Ammon's horn (tissue), 1 donor: ENCODE measurements at regions not wholly inside any gene's neighbourhood (a gene's known extent, or its start where the extent isn't known, plus 50 kb on each side); places are given as distances from the start of the nearest gene placed in this dataset.
"Not testable (repeated sequence)": the region's sequence is repeated elsewhere in the genome, so short reads cannot be mapped to it uniquely, and the experiment has no call there.

Source experiments
- DNase-seq: peaks from one replicate; pipeline ENCODE4 v3.0.0-alpha.2; 2016; ENCODE audit warnings: low spot score

DNA sequence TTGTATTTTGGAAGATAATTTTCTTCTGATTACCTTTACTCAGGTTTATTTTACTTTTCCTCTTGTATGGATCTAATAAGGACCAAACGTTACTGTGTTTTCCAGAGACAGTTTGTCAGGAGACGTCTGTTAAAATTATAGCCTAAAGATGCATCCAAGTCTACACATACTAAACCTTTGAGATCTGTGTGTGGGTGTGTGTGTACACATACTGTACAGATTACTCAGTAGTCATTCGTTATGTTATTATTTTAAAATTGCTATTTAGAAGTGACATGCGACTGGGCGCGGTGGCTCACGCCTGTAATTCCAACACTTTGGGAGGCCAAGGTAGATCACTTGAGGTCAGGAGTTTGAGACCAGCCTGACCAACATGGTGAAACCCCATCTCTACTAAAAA is 51.6 kb upstream of the CNTLN start:
- no peak for DNase-seq

DNA sequence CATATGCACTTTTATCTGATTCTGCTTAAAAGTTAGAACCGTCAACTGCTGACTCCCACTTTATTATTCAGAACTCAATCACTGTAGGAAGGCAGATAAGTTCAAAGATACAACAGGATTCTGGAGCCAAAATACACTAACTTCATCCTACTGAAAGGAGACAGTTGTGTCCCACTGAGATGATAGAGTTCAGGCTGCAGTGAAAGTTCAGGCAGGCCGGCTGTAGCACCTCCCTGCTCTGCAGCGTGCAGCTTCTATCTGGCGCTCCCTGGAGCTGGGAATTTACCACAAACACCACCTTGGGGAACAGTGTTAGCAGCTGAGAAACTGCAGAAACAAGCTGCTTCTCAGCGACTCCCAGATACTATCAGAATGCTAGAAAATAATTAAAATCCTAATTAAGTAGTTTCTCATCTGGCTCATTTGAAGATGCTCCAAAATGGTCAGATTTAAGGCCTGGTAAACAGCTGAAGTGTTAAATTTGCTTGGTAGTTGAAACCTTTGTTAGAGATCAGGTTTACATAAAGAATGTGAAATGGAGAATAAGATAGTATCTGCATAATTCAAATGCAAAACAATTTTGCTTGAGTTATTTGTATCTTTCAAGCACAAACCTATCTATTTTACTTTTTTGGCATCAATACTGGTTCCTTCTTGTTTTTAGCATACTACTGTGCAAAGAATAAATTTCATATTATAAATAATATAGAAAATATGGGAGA is 52.3 kb upstream of the CNTLN start:
- DNase-seq, result peak; percentile 21

DNA sequence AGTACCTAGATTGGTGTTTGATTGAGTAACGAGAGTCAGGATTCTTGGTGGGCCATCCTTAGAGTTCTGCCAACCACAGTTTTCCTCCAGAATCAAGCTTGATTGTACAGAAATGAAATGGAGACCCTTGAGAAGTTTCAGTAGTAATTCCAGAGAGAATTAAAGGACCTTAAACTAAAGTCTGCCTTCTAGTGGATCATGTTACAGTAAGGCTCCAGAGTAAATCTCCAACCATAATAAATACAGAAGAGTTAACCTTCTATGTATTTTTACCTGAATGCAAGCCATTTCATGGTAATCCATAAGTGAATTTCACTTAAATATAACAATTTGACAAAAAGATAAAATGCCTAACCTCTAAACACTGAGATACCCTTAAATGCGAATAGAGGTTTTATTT is 53.0 kb upstream of the CNTLN start:
- no peak for DNase-seq

GRCh38 chr9:17081351-17081750 is 53.5 kb upstream of the CNTLN start:
- DNase-seq, result no peak

DNA sequence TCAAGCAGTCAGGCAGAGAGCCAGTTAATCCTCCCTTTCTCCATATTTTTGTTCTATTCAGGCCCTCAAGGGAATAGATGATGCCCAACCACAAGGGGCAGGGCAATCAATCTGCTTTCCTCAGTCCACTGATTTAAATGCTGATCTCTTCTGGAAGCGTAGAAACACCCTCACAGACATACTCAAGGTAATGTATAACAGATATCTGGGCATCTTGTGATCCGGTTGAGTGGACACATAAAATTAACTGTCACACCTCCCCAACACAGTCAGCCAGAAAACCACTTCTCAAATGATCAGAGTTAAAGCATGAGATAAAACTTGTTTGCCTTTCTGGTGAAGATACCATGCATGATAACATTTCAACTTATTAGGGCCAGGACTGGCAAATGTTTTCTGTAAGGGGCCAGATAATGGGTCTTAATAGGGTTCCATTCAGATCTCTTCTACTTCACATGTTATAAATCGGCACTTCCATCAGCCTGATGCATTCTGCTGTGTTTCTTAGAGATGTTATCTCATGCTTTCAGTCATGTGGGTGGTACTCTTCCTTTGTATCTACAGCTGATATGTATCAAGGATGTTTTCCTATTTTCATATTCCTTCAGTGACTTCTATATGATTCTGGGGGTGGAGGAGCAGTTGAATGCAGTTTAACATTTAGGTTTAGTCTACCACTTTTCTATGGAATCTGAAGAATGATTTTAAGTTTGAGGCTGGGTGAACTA is 58.9 kb upstream of the CNTLN start:
- DNase-seq, result no peak

DNA sequence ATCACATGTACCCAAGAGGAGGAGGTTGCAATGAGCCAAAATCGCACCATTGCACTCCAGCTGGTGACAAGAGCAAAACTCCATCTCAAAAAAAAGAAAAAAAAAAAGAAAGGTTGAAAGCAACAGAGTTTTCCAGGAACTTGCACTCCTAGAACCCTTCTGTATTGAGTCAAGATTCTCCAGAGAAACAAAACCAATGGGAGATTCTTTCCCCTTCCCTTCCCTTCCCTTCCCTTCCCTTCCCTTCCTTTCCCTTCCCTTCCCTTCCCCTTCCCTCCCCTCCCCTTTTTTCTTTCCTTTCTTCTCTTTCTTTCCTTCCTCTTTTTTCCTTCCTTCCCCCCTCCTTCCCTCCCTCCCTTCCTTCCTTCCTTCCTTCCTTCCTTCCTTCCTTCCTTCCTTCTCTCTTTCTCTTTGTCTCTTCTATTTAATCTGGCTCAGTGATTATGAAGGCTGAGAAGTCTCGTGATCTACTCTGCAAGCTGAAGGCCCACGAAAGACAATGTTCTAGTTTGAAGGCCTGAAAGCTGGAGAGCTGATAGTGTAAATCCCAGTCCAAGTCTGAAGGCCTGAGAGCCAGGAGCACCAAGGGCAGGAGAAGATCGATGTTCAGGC is 59.6 kb upstream of the CNTLN start:
- no peak for DNase-seq

DNA sequence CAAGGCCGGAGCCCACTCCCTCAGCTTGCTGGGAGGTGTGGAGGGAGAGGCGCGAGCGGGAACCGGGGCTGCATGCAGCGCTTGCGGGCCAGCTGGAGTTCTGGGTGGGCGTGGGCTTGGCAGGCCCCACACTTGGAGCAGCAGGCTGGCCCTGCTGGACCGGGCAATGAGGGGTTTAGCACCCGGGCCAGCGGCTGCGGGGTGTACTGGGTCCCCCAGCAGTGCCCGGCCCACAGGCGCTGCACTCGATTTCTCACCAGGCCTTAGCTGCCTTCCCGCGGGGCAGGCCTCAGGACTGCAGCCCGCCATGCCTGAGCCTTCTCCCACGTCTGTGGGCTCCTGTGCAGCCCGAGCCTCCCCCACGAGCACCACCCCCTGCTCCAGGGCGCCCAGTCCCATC is 62.3 kb upstream of the CNTLN start:
- not testable (repeated sequence) for DNase-seq

- DNase-seq, result no peak
These were observed 66.2 kb upstream of the CNTLN start for GRCh38 chr9:17068671-17069070.

DNA sequence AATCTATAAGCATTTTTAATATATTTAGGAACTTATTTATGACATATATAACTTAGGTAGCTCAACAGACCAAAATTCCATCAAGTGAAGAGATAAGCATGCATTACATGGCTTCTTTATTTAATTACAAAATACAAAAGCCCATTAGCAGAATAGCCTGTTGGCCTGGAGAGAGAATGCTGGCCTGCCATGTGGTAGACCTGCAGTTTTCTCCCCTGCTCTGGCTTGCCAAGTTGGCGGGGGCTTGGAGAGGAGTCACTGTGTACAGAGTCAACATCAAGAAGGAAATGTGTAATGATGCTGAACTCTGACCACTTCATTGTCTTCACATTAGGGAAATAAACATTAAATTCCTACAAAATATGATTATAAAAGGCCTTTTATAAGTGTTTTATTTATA is 69.8 kb upstream of the CNTLN start:
- DNase-seq, result no peak

GRCh38 chr9:17064558-17064957 is 70.3 kb upstream of the CNTLN start:
- DNase-seq, result peak; percentile 8

GRCh38 chr9:17063535-17064135 is 71.2 kb upstream of the CNTLN start:
- DNase-seq, result peak; percentile 58

- no peak for DNase-seq
These were observed 72.3 kb upstream of the CNTLN start for GRCh38 chr9:17062497-17062896.

DNA sequence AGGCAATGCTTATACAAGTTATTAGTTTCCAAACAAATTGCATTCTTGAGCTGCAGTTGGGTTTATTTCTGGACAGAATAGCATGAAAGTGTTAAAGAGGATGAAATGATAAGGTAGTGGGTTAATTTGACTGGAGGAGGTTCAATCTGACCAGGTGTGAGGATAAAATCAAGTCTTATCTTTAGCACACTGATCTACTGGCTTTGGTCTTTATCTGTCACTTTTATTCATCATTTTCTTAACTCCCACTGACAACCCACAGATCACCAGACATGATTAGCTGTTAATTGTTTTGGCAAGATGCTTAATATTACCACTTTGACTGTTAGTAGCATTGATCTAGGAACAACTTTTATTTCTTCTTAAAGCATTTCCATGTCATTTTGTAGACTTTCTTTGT is 74.4 kb upstream of the CNTLN start:
- no peak for DNase-seq

DNA sequence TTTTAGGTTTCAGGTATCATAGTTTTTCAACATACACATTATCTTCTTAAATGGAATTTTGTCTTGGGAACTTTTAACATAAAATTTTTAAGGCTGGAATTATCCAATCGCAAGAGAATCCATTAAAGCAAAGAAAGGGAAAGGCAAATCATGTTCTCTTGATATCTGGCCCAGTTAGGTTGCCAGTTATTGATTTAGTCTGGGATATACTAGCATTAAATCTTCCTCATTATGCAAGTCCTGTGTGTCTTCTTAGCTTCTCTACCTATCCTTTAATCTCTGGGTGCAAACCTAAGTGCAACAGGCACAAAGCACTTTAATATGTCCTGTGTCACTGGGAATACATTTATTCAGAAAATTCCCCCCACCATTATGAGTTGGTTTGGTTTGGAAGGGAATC is 75.4 kb upstream of the CNTLN start:
- DNase-seq, result no peak

DNA sequence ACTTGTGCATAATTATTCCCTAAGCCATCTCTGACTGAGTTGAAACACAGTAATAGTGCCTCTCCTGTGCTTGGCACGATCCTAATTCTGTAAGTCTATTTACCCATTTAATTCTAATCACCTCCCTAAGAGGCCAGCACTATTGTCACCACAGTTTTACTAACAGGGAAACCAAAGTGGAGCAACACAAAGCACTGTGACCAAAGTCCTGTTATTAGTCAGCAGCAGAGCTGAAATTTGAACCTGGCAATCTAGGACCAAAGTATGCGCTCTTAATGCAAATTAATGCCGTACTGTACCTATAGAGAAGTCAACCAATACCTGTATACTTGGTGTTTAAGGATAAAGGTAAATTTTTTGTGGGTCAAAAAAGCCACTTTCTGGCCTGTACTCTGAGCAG is 77.1 kb upstream of the CNTLN start:
- DNase-seq, result no peak

DNA sequence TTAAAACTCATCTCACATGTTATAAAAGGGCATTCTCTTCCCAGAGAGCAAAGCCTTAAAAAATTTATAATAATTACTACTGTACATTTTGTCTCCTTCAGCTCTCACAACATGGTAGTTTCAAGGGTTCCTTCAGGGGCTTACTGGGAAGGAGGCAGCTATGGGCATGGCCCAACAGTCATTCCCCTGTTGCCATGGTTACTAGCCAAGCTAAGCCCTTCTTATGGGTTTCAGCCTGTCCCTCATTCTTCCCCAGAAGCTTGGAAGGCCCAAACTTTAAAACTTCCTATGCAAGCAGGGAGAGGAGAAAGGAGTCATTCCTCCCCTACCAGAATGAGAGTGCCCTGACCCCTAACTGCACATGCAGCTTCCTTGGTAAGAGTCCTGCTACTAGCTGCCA is 82.2 kb upstream of the CNTLN start:
- DNase-seq, result no peak

GRCh38 chr9:17045381-17045940 is 89.4 kb upstream of the CNTLN start:
- DNase-seq, result no peak

- DNase-seq, result peak; percentile 45
These were observed 103.3 kb upstream of the CNTLN start for GRCh38 chr9:17031546-17031945.

DNA sequence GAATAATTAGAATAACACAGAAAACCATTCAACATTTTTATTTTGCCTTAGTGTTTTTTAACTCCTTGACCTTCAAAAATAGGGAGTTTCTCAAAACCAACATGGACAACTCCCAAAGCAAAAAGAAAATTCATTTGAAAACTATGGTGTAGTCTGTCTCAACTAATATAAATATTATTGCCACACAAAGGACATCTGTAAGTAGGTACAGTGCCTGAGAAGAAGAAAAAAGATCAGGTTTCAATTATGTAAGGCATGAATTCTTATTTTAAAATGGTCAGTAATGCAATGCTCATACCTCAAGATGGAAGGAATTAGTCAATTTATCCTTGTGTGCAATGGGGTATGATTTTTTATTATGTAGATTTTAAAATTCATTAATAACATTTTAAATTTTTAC is 109.6 kb upstream of the CNTLN start:
- no peak for DNase-seq

DNA sequence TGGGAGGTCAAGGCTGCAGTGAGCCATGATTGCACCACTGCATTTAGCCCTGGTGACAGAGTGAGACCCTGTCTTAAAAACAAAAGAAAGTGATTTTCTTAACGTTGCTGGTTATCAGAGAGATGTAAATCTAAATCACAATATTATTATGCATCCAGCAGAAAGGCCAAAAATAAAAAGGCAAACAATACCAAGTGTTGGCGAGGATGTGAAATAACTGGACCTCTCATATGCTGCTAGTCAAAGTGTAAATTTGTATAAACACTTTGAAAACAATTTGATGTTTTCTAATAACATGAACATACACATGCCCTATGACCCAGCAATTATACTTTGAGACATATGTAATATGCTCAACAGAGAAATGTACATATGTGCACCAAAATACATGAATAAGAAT is 110.7 kb upstream of the CNTLN start:
- DNase-seq, result no peak

DNA sequence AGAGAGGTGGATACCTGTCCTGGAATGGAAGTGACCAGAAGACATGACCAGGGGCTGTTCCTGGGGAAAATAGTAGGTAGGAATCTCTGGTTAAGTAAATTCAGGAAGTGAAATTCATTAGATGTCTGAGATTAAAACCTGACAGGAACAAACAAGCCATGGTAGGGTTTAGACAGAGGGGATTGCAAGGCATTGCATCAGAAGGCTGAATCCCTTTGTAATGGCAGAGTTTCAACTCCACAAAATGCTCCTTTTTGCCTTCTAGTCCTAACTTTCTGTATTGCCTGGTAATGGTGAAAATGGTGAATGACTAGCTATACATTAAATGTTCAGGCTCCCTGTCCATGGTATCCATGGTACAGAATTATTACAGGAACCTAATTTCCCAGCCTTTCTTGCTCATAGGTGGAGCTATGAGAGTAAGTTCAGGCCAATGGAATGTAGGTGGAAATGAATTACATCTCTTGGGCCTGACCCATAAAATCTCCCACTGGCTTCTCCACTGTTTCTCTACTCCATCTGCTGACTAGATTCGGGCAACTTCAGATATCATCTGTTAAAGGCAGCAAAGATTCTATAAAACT is 113.4 kb upstream of the CNTLN start:
- DNase-seq, result no peak

GRCh38 chr9:17019398-17019797 is 115.4 kb upstream of the CNTLN start:
- no peak for DNase-seq
